ENCODE measurements at regions not wholly inside any gene's neighbourhood (a gene's known extent, or its start where the extent isn't known, plus 50 kb on each side); places are given as distances from the start of the nearest gene placed in this dataset.

- TF ChIP-seq POLR2A (IDR thresholded peaks at IDR 0.05; ENCODE audit: low read depth), result no peak
- no peak for TF ChIP-seq CTCF (IDR thresholded peaks at IDR 0.05)
These were observed 239.3 kb upstream of the SULF2 start for GRCh38 chr20:48024539-48024938.
